Lower leg skin (tissue), 4 donors: ENCODE measurements at regions not wholly inside any gene's neighbourhood (a gene's known extent, or its start where the extent isn't known, plus 50 kb on each side); places are given as distances from the start of the nearest gene placed in this dataset.

Source experiments
- DNase-seq, 2 donors: peaks; one replicate each; pipeline ENCODE4 v3.0.0-alpha.2; 2019; ENCODE audit warnings: low spot score in 2 of 2
- H3K4me3 ChIP-seq: fragments of 200-600 bp; sonication (generic); 2 replicates; pipeline ENCODE4 v1.5.1; 2017; ENCODE audit warnings: mild to moderate bottlenecking, low read depth; ENCODE audit not compliant: poor library complexity, severe bottlenecking
- POLR2A ChIP-seq, 2 donors: fragments of 450-650 bp; IDR thresholded peaks; one replicate each; pipeline ENCODE4 v1.6.1; 2016 to 2017; ENCODE audit warnings: antibody characterized with exemption in 2 of 2, mild to moderate bottlenecking in 1 of 2, moderate library complexity in 1 of 2
- WGBS, 2 donors: methylation state at CpG; one replicate each; pipeline ENCODE4 v1.1.5; 2018; 5-methylcytosine and 5-hydroxymethylcytosine counted together
- intact Hi-C: fragments of 100-400 bp; cut with DNase I; formaldehyde crosslinking; loops from one replicate; pipeline ENCODE4 v1.15.0; 2023; ENCODE audit warnings: low total_unique reads
- TF ChIP-seq, protein P1 (sequence below), 3 donors: fragments of 450-650 bp; IDR thresholded peaks; one replicate each; pipeline ENCODE4 v1.5.1; 2016; ENCODE audit warnings: antibody characterized with exemption in 3 of 3, mild to moderate bottlenecking in 3 of 3, moderate library complexity in 2 of 3

DNA sequence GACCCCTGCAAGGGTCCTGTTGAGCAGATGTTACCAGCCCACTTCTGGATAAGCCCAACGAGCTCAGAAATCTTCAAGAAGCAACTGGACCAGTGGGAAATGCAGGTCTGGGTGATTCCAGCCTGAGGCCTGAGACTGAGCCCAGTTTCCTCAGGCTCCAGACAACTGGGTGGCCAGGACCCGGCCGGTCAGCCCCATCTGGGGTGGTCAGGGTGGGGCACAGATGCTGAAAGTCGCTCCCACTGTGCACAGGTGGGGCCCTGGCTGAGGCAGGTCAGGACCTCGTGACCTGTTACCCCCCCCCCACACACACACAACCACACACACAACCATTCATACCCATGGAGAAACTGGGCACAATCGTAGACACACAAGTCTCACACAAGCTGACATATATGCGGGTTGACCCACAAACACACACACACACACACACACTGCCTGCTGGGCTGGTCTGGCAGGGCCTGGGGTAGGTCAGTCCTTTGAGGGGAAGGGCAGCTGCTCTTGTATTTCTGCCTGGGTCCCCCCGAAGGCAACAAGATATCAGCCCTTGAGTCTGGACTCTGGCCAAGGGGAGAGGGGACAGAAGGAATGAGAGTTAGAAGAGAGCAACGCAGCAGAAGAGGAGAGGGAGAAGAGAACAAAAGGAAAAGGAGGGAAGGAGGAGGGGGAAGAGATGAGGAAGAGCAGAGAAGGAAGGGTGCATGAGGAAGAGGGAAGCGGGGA lies 99.0 kb upstream of the CDH5 start:
- H3K4me3 ChIP-seq: no peak overlapping the region
- WGBS, 2 donors: 71 to 81% methylated on average over 10 of the region's 10 CpGs
- intact Hi-C loops: no loop called here
- DNase-seq: peak in 1 of 2 donors; percentile 83
- TF ChIP-seq, protein P1, sequence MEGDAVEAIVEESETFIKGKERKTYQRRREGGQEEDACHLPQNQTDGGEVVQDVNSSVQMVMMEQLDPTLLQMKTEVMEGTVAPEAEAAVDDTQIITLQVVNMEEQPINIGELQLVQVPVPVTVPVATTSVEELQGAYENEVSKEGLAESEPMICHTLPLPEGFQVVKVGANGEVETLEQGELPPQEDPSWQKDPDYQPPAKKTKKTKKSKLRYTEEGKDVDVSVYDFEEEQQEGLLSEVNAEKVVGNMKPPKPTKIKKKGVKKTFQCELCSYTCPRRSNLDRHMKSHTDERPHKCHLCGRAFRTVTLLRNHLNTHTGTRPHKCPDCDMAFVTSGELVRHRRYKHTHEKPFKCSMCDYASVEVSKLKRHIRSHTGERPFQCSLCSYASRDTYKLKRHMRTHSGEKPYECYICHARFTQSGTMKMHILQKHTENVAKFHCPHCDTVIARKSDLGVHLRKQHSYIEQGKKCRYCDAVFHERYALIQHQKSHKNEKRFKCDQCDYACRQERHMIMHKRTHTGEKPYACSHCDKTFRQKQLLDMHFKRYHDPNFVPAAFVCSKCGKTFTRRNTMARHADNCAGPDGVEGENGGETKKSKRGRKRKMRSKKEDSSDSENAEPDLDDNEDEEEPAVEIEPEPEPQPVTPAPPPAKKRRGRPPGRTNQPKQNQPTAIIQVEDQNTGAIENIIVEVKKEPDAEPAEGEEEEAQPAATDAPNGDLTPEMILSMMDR (IDR thresholded peaks at IDR 0.05): no peak
- no peak for TF ChIP-seq POLR2A (IDR thresholded peaks at IDR 0.05)

DNA sequence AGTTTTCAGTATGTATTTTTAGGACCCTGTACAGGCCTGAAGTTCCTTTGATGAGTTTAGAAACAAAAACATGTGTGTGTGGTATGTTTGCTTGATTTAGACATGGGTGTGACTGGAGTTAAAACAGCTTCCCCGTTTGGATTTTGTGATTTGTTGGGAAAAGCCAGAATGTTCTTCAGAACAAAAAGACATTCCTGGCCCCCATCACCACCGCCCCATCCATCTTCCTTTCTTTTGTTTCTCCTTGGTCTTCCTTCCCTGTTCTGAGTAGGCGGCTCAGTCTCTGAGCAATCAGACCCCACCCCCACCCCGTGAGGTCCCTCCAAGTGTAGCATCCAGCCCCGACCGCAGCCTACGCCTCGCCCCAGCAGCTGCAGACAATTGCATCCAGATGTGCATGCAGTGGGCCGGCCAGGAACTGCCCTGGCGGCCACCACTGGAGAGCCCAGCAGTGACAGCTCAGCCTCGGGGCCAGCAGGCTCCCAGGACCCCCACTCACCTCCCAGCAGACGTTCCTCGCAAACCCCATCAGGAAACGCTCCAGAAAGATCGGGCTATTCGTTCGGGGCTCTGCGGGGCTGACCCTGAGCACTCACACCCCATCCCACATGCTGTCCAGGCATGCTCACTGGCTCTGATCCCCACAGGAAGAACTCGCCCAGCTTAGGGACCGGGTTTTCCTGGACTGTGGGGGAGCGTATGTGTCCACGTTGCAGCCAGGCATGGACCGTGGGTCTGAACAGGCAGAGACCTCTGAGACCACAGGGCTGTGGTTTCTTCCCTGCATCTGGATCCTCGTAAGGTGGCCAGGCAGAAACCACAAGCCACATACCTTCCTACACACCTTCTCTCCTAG lies 99.8 kb upstream of the CDH5 start:
- intact Hi-C loops: no loop called here
- peak; percentile 72 to 95 for DNase-seq
- 27 to 34% methylated on average over 21 to 24 of the region's 24 CpGs for WGBS, 2 donors
- H3K4me3 ChIP-seq: no peak overlapping the region
- TF ChIP-seq, protein P1 (IDR thresholded peaks at IDR 0.05): no peak
- TF ChIP-seq POLR2A (IDR thresholded peaks at IDR 0.05): no peak

DNA sequence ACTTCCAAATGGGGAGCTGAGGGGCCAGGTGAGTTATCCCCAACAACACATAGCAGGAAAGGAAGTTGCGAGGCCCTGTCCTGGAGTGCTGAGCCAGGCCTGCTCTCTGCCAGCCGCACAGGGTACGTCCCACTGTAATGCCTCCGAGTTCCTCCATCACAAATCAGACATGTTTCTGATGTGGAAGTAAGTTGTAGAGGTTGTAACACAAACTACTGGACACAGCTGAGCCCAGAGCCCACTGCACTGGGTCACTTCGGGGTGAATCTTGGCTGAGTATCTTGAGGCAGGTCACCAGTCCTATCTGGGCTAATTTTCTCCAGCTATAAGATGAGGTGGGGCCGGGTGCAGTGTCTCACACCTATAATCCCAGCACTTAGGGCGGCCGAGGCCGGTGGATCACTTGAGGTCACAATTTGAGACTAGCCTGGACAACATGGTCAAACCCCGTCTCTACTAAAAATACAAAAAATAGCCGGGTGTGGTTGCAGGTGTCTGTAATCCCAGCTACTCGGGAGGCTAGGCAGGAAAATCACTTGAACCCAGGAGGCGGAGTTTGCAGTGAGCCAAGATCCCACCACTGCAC lies 100.8 kb upstream of the CDH5 start:
- H3K4me3 ChIP-seq: no peak overlapping the region
- intact Hi-C loops: no loop called here
- TF ChIP-seq, protein P1 (IDR thresholded peaks at IDR 0.05): no peak
- TF ChIP-seq POLR2A (IDR thresholded peaks at IDR 0.05): no peak
- WGBS, 2 donors: 80 to 88% methylated on average over 13 of the region's 13 CpGs
- peak in 1 of 2 donors; percentile 87 for DNase-seq

- DNase-seq: peak in 1 of 2 donors; percentile 68
- no peak overlapping the region for H3K4me3 ChIP-seq
- intact Hi-C loops: no loop called here
- TF ChIP-seq POLR2A (IDR thresholded peaks at IDR 0.05): no peak
- TF ChIP-seq, protein P1 (IDR thresholded peaks at IDR 0.05): no peak
- 67 to 100% methylated on average over 3 of the region's 3 CpGs for WGBS, 2 donors
Measured at GRCh38 chr16:66265048-66265415, 101.5 kb upstream of the CDH5 start.

GRCh38 chr16:66264311-66265047 lies 102.0 kb upstream of the CDH5 start:
- peak in 1 of 2 donors; percentile 76 for DNase-seq
- intact Hi-C loops: no loop called here
- no peak overlapping the region for H3K4me3 ChIP-seq
- TF ChIP-seq, protein P1 (IDR thresholded peaks at IDR 0.05): no peak
- TF ChIP-seq POLR2A (IDR thresholded peaks at IDR 0.05): no peak
- WGBS, 2 donors: 88 to 94% methylated on average over 17 of the region's 17 CpGs
